ENCODE measurements at regions not wholly inside any gene's neighbourhood (a gene's known extent, or its start where the extent isn't known, plus 50 kb on each side); places are given as distances from the start of the nearest gene placed in this dataset.
A peak's percentile ranks its signal among the peaks of the same experiment; 100 is the strongest.

- Mint-ChIP-seq H3K27me3 (ENCODE audit: low read depth) (peaks cover 57% of the 10 kb centered on the region), H3K9me3 (no peaks in the 10 kb centered on the region), H3K4me3 (no peak overlapping the region), H3K27ac (no peak overlapping the region), H3K4me1 (ENCODE audit: low read depth) (peaks cover 5% of the 10 kb centered on the region), H3K36me3 (ENCODE audit: low read depth) (no peaks in the 10 kb centered on the region)
- DNase-seq (ENCODE audit: low spot score), result no peak
Observed at GRCh38 chr13:50189450-50189849, 174.2 kb downstream of the KCNRG start.

DNA sequence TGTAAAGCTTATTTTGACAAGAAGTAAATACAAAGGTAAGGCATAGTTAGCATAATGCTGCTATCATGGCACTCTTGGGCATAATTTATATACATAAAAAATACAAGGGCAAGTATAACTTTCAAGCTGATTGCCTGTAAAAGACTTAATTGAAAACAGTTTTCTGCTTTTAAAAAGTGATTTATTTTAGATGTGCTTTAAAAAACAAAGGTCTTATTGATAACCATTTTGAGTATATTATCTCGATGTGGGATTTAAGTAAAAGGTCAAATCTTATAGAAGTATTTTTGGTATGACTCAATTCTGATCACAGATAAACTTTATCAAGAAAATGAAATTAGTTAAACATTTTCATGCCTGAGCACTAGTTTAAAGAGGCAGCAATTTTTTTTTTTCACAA, 175.8 kb downstream of the KCNRG start:
- Mint-ChIP-seq H3K4me3 (no peak overlapping the region), H3K9me3 (no peaks in the 10 kb centered on the region), H3K36me3 (ENCODE audit: low read depth) (no peaks in the 10 kb centered on the region), H3K27me3 (ENCODE audit: low read depth) (peaks cover 60% of the 10 kb centered on the region), H3K27ac (no peak overlapping the region), H3K4me1 (ENCODE audit: low read depth) (peaks cover 5% of the 10 kb centered on the region)
- no peak for DNase-seq (ENCODE audit: low spot score)

- Mint-ChIP-seq H3K4me3 (no peak overlapping the region), H3K27me3 (ENCODE audit: low read depth) (peaks cover 65% of the 10 kb centered on the region)
Observed at GRCh38 chr13:50192272-50192813, 177.1 kb downstream of the KCNRG start.

GRCh38 chr13:50195045-50195444, 179.8 kb downstream of the KCNRG start:
- Mint-ChIP-seq H3K27me3 (ENCODE audit: low read depth) (peaks cover 56% of the 10 kb centered on the region), H3K4me1 (ENCODE audit: low read depth) (no peaks in the 10 kb centered on the region), H3K4me3 (no peak overlapping the region), H3K9me3 (no peaks in the 10 kb centered on the region), H3K36me3 (ENCODE audit: low read depth) (no peaks in the 10 kb centered on the region), H3K27ac (no peak overlapping the region)
- no peak for DNase-seq (ENCODE audit: low spot score)

More at GRCh38 chr13:50192272-50192813, 177.1 kb downstream of the KCNRG start:
- H3K4me1 Mint-ChIP-seq (ENCODE audit: low read depth), result peaks cover 5% of the 10 kb centered on the region
- H3K36me3 Mint-ChIP-seq (ENCODE audit: low read depth), result no peaks in the 10 kb centered on the region
- H3K9me3 Mint-ChIP-seq, result no peaks in the 10 kb centered on the region
- no peak for DNase-seq (ENCODE audit: low spot score)
- H3K27ac Mint-ChIP-seq, result no peak overlapping the region

GRCh38 chr13:50196118-50196517, 180.9 kb downstream of the KCNRG start:
- no peaks in the 10 kb centered on the region for H3K36me3 Mint-ChIP-seq (ENCODE audit: low read depth)
- no peak overlapping the region for H3K27ac Mint-ChIP-seq
- DNase-seq (ENCODE audit: low spot score), result no peak
- no peaks in the 10 kb centered on the region for H3K9me3 Mint-ChIP-seq
- no peaks in the 10 kb centered on the region for H3K4me1 Mint-ChIP-seq (ENCODE audit: low read depth)
- no peak overlapping the region for H3K4me3 Mint-ChIP-seq
- H3K27me3 Mint-ChIP-seq (ENCODE audit: low read depth), result peaks cover 56% of the 10 kb centered on the region

- no peaks in the 10 kb centered on the region for H3K36me3 Mint-ChIP-seq (ENCODE audit: low read depth)
- peaks cover 54% of the 10 kb centered on the region for H3K27me3 Mint-ChIP-seq (ENCODE audit: low read depth)
- no peaks in the 10 kb centered on the region for H3K9me3 Mint-ChIP-seq
- DNase-seq (ENCODE audit: low spot score), result no peak
- no peaks in the 10 kb centered on the region for H3K4me1 Mint-ChIP-seq (ENCODE audit: low read depth)
- no peak overlapping the region for H3K27ac Mint-ChIP-seq
- H3K4me3 Mint-ChIP-seq, result no peak overlapping the region
Observed at GRCh38 chr13:50197705-50198104, 182.5 kb downstream of the KCNRG start.

GRCh38 chr13:50198508-50198907, 183.3 kb downstream of the KCNRG start:
- no peak overlapping the region for H3K27ac Mint-ChIP-seq
- H3K9me3 Mint-ChIP-seq, result no peaks in the 10 kb centered on the region
- no peak for DNase-seq (ENCODE audit: low spot score)
- H3K4me1 Mint-ChIP-seq (ENCODE audit: low read depth), result no peaks in the 10 kb centered on the region
- no peaks in the 10 kb centered on the region for H3K36me3 Mint-ChIP-seq (ENCODE audit: low read depth)
- H3K27me3 Mint-ChIP-seq (ENCODE audit: low read depth), result peaks cover 52% of the 10 kb centered on the region
- no peak overlapping the region for H3K4me3 Mint-ChIP-seq

DNA sequence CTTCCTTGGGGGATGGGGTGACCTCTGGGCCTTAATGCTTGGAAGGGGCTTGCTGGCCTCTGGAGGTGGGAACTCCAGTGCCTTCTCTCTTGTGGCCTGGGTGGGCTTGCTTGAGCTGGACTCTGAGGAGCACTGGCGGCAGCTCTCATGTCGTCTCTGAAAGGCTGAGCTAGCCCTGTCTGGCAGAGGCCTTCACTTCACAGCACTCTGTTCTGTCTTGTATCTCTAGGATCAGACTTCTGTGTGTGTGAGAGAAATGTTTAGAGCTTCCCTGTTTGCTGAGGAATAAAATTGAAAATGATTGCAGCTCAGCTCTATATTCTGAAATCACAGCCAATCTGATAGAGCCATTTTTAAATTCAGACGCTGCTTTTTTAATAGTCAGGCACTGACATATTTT, 185.3 kb downstream of the KCNRG start:
- H3K36me3 Mint-ChIP-seq (ENCODE audit: low read depth), result no peaks in the 10 kb centered on the region
- no peaks in the 10 kb centered on the region for H3K9me3 Mint-ChIP-seq
- no peak overlapping the region for H3K27ac Mint-ChIP-seq
- no peak for DNase-seq (ENCODE audit: low spot score)
- no peaks in the 10 kb centered on the region for H3K4me1 Mint-ChIP-seq (ENCODE audit: low read depth)
- no peak overlapping the region for H3K4me3 Mint-ChIP-seq
- peaks cover 48% of the 10 kb centered on the region for H3K27me3 Mint-ChIP-seq (ENCODE audit: low read depth)

DNA sequence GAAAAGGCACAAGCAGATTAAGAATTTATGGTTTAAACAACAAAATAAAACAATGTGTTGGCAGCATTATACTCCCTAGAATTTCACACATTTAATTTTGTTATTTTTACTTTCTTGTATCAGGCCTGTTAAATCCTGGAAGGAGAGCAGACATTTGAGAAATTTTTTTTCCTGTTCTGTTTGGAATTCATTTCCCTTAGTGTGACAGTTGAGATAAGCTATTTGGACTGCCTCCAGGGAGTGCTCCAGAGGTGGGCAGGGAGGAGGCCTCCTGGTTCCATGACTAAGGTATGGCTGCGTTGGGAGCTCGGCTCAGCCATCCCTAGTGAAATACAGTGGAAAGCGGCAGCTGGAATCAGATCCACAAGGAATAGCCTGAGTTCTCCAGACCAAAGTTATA, 185.7 kb downstream of the KCNRG start:
- Mint-ChIP-seq H3K4me1 (ENCODE audit: low read depth) (no peaks in the 10 kb centered on the region), H3K9me3 (no peaks in the 10 kb centered on the region), H3K36me3 (ENCODE audit: low read depth) (no peaks in the 10 kb centered on the region), H3K27me3 (ENCODE audit: low read depth) (peaks cover 48% of the 10 kb centered on the region), H3K27ac (no peak overlapping the region), H3K4me3 (no peak overlapping the region)
- DNase-seq (ENCODE audit: low spot score), result no peak

DNA sequence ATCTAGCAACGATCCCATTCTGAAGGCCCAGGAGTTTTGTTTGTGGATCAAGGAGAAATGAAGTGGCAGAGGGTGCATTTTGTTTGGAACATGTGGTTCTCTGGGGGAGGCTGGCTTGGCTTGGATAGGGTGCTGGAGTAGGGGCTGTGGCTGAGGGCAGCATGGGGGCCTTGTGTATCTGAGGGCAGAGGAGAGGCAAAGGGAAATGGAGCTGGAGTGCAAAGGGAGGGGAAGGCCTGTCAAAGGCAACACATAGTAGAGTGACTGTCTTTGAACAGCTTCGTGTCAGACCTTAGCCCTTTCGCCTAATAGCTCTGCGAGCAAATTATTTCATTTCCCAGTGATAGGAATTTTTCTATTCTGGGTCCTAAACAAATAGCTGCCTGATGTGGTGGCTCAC, 187.2 kb downstream of the KCNRG start:
- Mint-ChIP-seq H3K4me3 (no peak overlapping the region), H3K27ac (no peak overlapping the region), H3K9me3 (no peaks in the 10 kb centered on the region), H3K36me3 (ENCODE audit: low read depth) (no peaks in the 10 kb centered on the region), H3K27me3 (ENCODE audit: low read depth) (peaks cover 40% of the 10 kb centered on the region), H3K4me1 (ENCODE audit: low read depth) (no peaks in the 10 kb centered on the region)
- no peak for DNase-seq (ENCODE audit: low spot score)

DNA sequence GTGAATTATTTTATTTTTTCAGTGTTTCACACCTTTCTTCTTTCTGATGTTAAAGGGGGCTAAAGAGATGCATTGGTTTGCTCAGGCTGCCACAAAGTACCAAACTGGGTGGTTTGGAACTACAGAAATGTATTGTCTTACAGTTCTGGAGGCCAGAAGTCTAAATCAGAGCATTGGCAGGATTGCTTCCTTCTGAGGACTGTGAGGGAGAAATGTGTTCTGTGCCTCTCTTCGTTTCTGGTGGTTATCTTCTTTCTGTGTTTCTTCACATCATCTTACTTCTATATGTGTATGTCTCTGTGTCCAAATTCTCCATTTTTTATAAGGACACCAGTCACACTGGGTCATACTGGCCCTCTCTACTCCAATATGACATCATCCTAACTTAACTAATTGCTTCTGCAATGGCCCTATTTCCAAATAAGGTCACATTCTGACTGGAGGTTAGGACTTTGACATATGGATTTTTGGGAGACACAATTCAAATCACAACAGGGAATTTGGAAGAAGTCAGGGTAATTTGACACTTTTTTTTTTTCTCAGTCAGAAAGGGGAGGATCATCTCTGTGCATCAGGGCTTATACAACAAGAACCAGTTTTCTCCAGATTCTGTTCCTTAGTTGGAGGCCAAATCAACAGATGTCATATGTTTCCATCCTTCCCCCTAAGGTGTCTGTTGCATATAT, 188.2 kb downstream of the KCNRG start:
- H3K4me3 Mint-ChIP-seq, result no peak overlapping the region
- no peaks in the 10 kb centered on the region for H3K36me3 Mint-ChIP-seq (ENCODE audit: low read depth)
- H3K9me3 Mint-ChIP-seq, result no peaks in the 10 kb centered on the region
- peaks cover 38% of the 10 kb centered on the region for H3K27me3 Mint-ChIP-seq (ENCODE audit: low read depth)
- H3K4me1 Mint-ChIP-seq (ENCODE audit: low read depth), result no peaks in the 10 kb centered on the region
- H3K27ac Mint-ChIP-seq, result no peak overlapping the region
- DNase-seq (ENCODE audit: low spot score), result no peak

DNA sequence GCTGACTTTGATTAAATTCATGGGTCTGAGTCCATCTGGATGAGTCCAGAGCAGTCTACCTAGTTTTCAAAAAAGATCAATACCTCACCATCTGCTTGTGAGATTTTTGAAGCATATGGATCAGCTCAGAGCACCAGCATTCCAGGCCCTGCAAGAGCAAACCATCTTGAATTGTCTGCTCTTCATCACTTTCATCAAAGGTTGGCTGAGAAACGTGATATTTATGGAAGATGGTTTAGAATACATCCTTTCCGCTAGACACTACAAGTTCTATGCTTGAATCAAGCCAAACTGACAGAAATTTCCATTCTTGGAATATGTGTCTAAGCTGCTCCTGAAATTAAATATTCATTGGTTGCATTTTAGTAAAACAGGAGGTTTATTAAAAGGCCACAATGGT, 190.3 kb downstream of the KCNRG start:
- Mint-ChIP-seq H3K27me3 (ENCODE audit: low read depth) (peaks cover 45% of the 10 kb centered on the region), H3K4me1 (ENCODE audit: low read depth) (peaks cover 2% of the 10 kb centered on the region), H3K9me3 (no peaks in the 10 kb centered on the region), H3K36me3 (ENCODE audit: low read depth) (no peaks in the 10 kb centered on the region), H3K4me3 (no peak overlapping the region), H3K27ac (no peak overlapping the region)
- no peak for DNase-seq (ENCODE audit: low spot score)

DNA sequence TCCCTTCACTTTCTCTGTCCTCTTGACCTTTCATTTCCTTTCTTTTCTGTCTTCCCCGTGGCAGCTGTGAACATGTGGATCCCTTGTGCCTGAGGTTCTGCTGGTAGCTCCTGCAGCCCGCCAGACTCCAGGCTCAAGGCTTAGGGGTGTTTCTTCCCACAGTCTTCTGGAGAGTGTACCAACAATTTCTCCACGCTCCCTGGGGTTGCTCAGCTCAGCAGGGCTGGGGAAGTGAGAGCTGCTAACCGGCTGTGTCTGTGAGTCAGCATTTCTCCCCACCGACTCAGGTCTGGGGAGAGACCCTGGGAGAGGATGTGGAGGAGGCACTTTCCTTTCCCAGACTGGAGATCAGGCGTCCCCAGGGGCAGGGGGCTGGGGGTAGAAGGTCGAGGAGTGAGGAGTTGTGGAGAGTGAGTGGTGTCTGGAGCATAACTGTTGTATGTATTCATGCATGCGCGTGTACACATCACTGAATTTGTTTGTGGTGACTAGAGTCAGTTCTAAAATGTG, 193.6 kb downstream of the KCNRG start:
- H3K36me3 Mint-ChIP-seq (ENCODE audit: low read depth), result peaks cover 3% of the 10 kb centered on the region

DNA sequence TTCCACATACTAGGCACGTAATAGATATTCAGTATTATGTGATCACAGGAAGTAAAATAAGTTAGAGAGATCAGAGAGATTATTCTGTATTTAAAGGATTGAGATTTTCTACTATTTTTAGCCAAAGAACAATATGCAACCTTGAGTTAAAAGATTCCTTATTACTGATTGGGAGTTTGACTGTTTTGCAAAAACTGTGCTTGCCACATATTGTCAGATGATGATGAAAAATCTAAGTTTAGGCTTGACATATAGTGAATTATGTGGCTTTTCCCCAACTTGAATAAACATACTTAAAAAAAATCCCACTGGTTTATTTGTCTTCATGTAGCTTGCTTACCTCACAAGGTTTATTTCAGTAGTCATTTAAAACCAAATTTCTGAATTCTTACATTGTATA, 194.4 kb downstream of the KCNRG start:
- Mint-ChIP-seq H3K9me3 (peaks cover 23% of the 10 kb centered on the region), H3K36me3 (ENCODE audit: low read depth) (peaks cover 3% of the 10 kb centered on the region), H3K4me3 (no peak overlapping the region), H3K27ac (no peak overlapping the region), H3K27me3 (ENCODE audit: low read depth) (peaks cover 43% of the 10 kb centered on the region), H3K4me1 (ENCODE audit: low read depth) (peaks cover 2% of the 10 kb centered on the region)
- no peak for DNase-seq (ENCODE audit: low spot score)

More for the DNA sequence above, 193.6 kb downstream of the KCNRG start:
- Mint-ChIP-seq H3K4me1 (ENCODE audit: low read depth) (peaks cover 2% of the 10 kb centered on the region), H3K27me3 (ENCODE audit: low read depth) (peaks cover 44% of the 10 kb centered on the region), H3K4me3 (peak overlapping the region; percentile 21), H3K27ac (no peak overlapping the region), H3K9me3 (peaks cover 18% of the 10 kb centered on the region)
- no peak for DNase-seq (ENCODE audit: low spot score)

DNA sequence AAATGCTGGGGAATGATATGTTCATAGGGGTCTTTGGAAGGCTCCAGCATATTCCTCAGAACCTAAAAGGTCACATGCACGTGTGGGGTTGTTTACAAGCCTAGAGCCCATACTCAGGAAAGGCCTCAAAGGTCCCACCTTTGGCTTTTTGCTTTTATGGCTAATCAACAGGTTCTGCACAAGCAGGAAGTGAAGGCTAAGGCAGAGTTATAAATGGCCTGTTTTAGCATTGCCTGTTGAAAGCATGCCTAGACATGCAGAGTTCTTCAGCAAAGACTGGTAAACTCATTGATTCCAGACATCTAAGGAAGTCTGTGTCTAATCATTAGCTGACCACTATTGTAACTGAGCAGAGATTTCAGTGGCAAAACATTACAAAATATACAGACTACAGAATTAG, 198.3 kb downstream of the KCNRG start:
- H3K4me1 Mint-ChIP-seq (ENCODE audit: low read depth), result peaks cover 2% of the 10 kb centered on the region
- peaks cover 37% of the 10 kb centered on the region for H3K9me3 Mint-ChIP-seq
- no peak for DNase-seq (ENCODE audit: low spot score)
- H3K4me3 Mint-ChIP-seq, result no peak overlapping the region
- peaks cover 49% of the 10 kb centered on the region for H3K27me3 Mint-ChIP-seq (ENCODE audit: low read depth)
- no peak overlapping the region for H3K27ac Mint-ChIP-seq
- H3K36me3 Mint-ChIP-seq (ENCODE audit: low read depth), result peaks cover 3% of the 10 kb centered on the region

Data from T-helper 2 cell treated with Interferon-gamma antibody and Interleukin-4, amounts not matched to agents 5 μg/mL and 100 μg/mL, for 36 hours (primary cell).